HepG2 (cell line): ENCODE measurements at regions not wholly inside any gene's neighbourhood (a gene's known extent, or its start where the extent isn't known, plus 50 kb on each side); places are given as distances from the start of the nearest gene placed in this dataset.

ENCODE experiments used
- ATAC-seq: fragments of 200-7000 bp; cut with Tn5 transposase; 3 replicates; pipeline ENCODE4 v1.9.1; 2020; ENCODE audit warnings: mild to moderate bottlenecking, moderate library complexity
- BruUV-seq: library from RNA; stranded (reverse); fragments of 400-500 nt; replicated peaks from 2 replicates; lab custom pipeline; 2021; lab: Mats Ljungman, UMichigan
- CTCF ChIA-PET: fragments of 300-600 bp; formaldehyde crosslinking; extraction: SDS; loops from one replicate; lab custom pipeline; 2021; ENCODE audit warnings: low total read pairs, inconsistent platforms, low intra/inter-chr PET ratio; lab: Yijun Ruan, JAX
- POLR2A ChIA-PET: fragments of 350-600 bp; sonication (Branson Sonifier 250); formaldehyde crosslinking; loops from one replicate; lab custom pipeline; 2020; ENCODE audit warnings: antibody characterized with exemption, inconsistent platforms; lab: Yijun Ruan, JAX
- DNase-seq: peaks from one replicate; pipeline ENCODE4 v3.0.0-alpha.2; 2015; ENCODE audit warnings: low spot score
- FAIRE-seq: peaks from 3 replicates; lab custom pipeline; 2011; peaks lifted over from hg19 to GRCh38; lab: Jason Lieb, UNC
- H2AFZ ChIP-seq: one replicate; pipeline ENCODE4 v1.6.1; 2011; ENCODE audit warnings: low read length, inconsistent platforms
- H3K27ac ChIP-seq: fragments of 300-600 bp; 3 replicates; pipeline ENCODE4 v1.8.0; 2011; ENCODE audit warnings: mixed run types, mild to moderate bottlenecking, mixed read lengths, low read length, inconsistent platforms; ENCODE audit not compliant: insufficient read depth; ENCODE audit errors: extremely low read length
- H3K27me3 ChIP-seq, 2 experiments: fragments of 200-600 bp in 1 of 2; 2 replicates in 1 of 2; 3 replicates in 1 of 2; pipeline versions ENCODE4 v1.6.0 to v1.8.0; 2011; ENCODE audit warnings: low read length in 2 of 2, mild to moderate bottlenecking in 2 of 2, moderate library complexity in 2 of 2, inconsistent platforms in 1 of 2; ENCODE audit not compliant: insufficient read depth in 2 of 2, control insufficient read depth in 1 of 2
- H3K36me3 ChIP-seq, 2 experiments: fragments of 200-600 bp in 1 of 2; replicated peaks in 1 of 2; 2 replicates in 1 of 2; 3 replicates in 1 of 2; pipeline versions ENCODE4 v1.5.1 to v1.8.0; 2011; ENCODE audit warnings: low read length in 2 of 2, inconsistent platforms in 1 of 2; ENCODE audit not compliant: insufficient read depth in 2 of 2, control insufficient read depth in 1 of 2
- H3K4me1 ChIP-seq: 2 replicates; pipeline ENCODE4 v1.5.1; 2012; ENCODE audit warnings: low read length, inconsistent platforms; ENCODE audit not compliant: insufficient read depth
- H3K4me2 ChIP-seq: 2 replicates; pipeline ENCODE4 v1.6.0; 2011; ENCODE audit warnings: low read depth, low read length, inconsistent platforms
- H3K4me3 ChIP-seq, 3 experiments: fragments of 200-600 bp in 1 of 3; sonication (generic), shearing (Covaris generic) in 1 of 3; replicated peaks in 1 of 3; 2 replicates each; pipeline ENCODE4 v1.5.1; 2011 to 2016; ENCODE audit warnings: low read length in 3 of 3, inconsistent platforms in 2 of 3, low read depth in 2 of 3, mild to moderate bottlenecking in 2 of 3, control low read depth in 1 of 3, mixed read lengths in 1 of 3; ENCODE audit not compliant: insufficient read depth in 1 of 3
- H3K79me2 ChIP-seq: one replicate; pipeline ENCODE4 v1.6.1; 2011; ENCODE audit warnings: low read length, inconsistent platforms; ENCODE audit not compliant: insufficient read depth
- H3K9ac ChIP-seq: 2 replicates; pipeline ENCODE4 v1.6.0; 2011; ENCODE audit warnings: mild to moderate bottlenecking, low read depth, low read length, inconsistent platforms; ENCODE audit not compliant: insufficient read depth
- H3K9me3 ChIP-seq: 2 replicates; pipeline ENCODE4 v1.5.1; 2012; ENCODE audit warnings: mild to moderate bottlenecking, low read length
- H4K20me1 ChIP-seq: 2 replicates; pipeline ENCODE4 v1.6.0; 2011; ENCODE audit warnings: inconsistent platforms, mild to moderate bottlenecking, low read length, moderate library complexity; ENCODE audit not compliant: insufficient read depth
- FOXO4 ChIP-seq: sonication (generic); formaldehyde crosslinking; conservative IDR thresholded peaks from 2 replicates; pipeline ENCODE4 v1.8.1; 2023; ENCODE audit warnings: missing genetic modification reagents
- KDM2A ChIP-seq: sonication (generic); formaldehyde crosslinking; IDR thresholded peaks from 2 replicates; pipeline ENCODE4 v1.4.0; 2020; ENCODE audit warnings: low read depth, missing genetic modification reagents, borderline replicate concordance
- ONECUT2 ChIP-seq: sonication (generic); formaldehyde crosslinking; IDR thresholded peaks from 2 replicates; pipeline ENCODE4 v1.4.0; 2020; ENCODE audit warnings: missing genetic modification reagents
- PLRG1 ChIP-seq: fragments of 450-650 bp; conservative IDR thresholded peaks from 2 replicates; pipeline ENCODE4 v1.6.1; 2016
- SAFB2 ChIP-seq: sonication (generic); formaldehyde crosslinking; IDR thresholded peaks from 2 replicates; pipeline ENCODE4 v1.5.1; 2020; ENCODE audit warnings: missing genetic modification reagents, low read depth, mild to moderate bottlenecking, borderline replicate concordance
- SMAD1 ChIP-seq: sonication (generic); formaldehyde crosslinking; IDR thresholded peaks from 2 replicates; pipeline ENCODE4 v1.4.0; 2020; ENCODE audit warnings: missing genetic modification reagents, low read depth, mild to moderate bottlenecking, borderline replicate concordance
- SMAD3 ChIP-seq: sonication (generic); formaldehyde crosslinking; IDR thresholded peaks from 2 replicates; pipeline ENCODE4 v1.4.0; 2020; ENCODE audit warnings: missing genetic modification reagents
- TARDBP ChIP-seq: sonication (generic); formaldehyde crosslinking; IDR thresholded peaks from 2 replicates; pipeline ENCODE4 v1.8.0; 2022; ENCODE audit warnings: mild to moderate bottlenecking, missing genetic modification reagents
- ZNF263 ChIP-seq: sonication (generic); formaldehyde crosslinking; IDR thresholded peaks from 2 replicates; pipeline ENCODE4 v1.4.0; 2020; ENCODE audit warnings: missing genetic modification reagents
- ZNF512 ChIP-seq: sonication (generic); formaldehyde crosslinking; IDR thresholded peaks from 2 replicates; pipeline ENCODE4 v1.4.0; 2020; ENCODE audit warnings: mild to moderate bottlenecking, missing genetic modification reagents
- ZNF569 ChIP-seq: sonication (generic); formaldehyde crosslinking; IDR thresholded peaks from 2 replicates; pipeline ENCODE4 v1.5.0; 2020; ENCODE audit warnings: mild to moderate bottlenecking, missing genetic modification reagents, moderate library complexity, borderline replicate concordance
- ZNF589 ChIP-seq: sonication (generic); formaldehyde crosslinking; conservative IDR thresholded peaks from 2 replicates; pipeline ENCODE4 v1.8.0; 2022; ENCODE audit warnings: mild to moderate bottlenecking, moderate library complexity, missing genetic modification reagents
- ZNF720 ChIP-seq: sonication (generic); formaldehyde crosslinking; IDR thresholded peaks from 2 replicates; pipeline ENCODE4 v1.4.0; 2020; ENCODE audit warnings: missing genetic modification reagents
- ZNF724P ChIP-seq: sonication (generic); formaldehyde crosslinking; IDR thresholded peaks from 2 replicates; pipeline ENCODE4 v1.8.0; 2022; ENCODE audit warnings: missing genetic modification reagents, borderline replicate concordance
- ZNF737 ChIP-seq: sonication (generic); formaldehyde crosslinking; IDR thresholded peaks from 2 replicates; pipeline ENCODE4 v1.5.0; 2020; ENCODE audit warnings: missing genetic modification reagents, mild to moderate bottlenecking, borderline replicate concordance
- WGBS: methylation state at CpG from one replicate; pipeline ENCODE4 v1.1.6; 2017; ENCODE audit warnings: low lambda C conversion rate; 5-methylcytosine and 5-hydroxymethylcytosine counted together
- in situ Hi-C: cut with HindIII; loops from 2 replicates; pipeline ENCODE4 v1.10.0; 2017; ENCODE audit warnings: low pct_unique_long_range_greater_than_20kb; ENCODE audit not compliant: extremely low pct_ligation_motif_present
- intact Hi-C: fragments of 100-400 bp; cut with micrococcal nuclease; formaldehyde crosslinking; loops from one replicate; pipeline ENCODE4 v1.10.0; 2022; ENCODE audit not compliant: unreplicated experiment

- POLR2A ChIA-PET = no interaction called here
- Histone ChIP-seq H3K27me3 (peaks cover 0 to 3% of the 10 kb centered on the region in 2 experiments; a peak in 2 of 5 replicates), H3K79me2 (no peaks in the 10 kb centered on the region), H3K36me3 (no peaks in the 10 kb centered on the region), H4K20me1 (no peaks in the 10 kb centered on the region), H3K9ac (no peak overlapping the region), H3K4me3 (no peak overlapping the region), H3K9me3 (no peaks in the 10 kb centered on the region), H2AFZ (no peak overlapping the region), H3K4me2 (no peak overlapping the region), H3K4me1 (no peaks in the 10 kb centered on the region), H3K27ac (no peak overlapping the region)
- in situ Hi-C loops (no loop called here), intact Hi-C loops (no loop called here)
- WGBS = 40% methylated on average over 10 of the region's 10 CpGs
- FAIRE-seq (no peak), ATAC-seq (no peak), DNase-seq (no peak)
- BruUV-seq = no TSS peak
- TF ChIP-seq TARDBP (CRISPR knock-in tag) (no peak), SMAD1 (CRISPR knock-in tag) (no peak), ZNF720 (CRISPR knock-in tag) (no peak)
- CTCF ChIA-PET = no interaction called here
Observed at GRCh38 chr13:29964181-29964845, 113.9 kb upstream of the UBL3 start.

GRCh38 chr13:29963089-29963488 is 112.7 kb upstream of the UBL3 start:
- ChIA-PET CTCF (no interaction called here), POLR2A (no interaction called here)
- Histone ChIP-seq H2AFZ (no peak overlapping the region), H3K27me3 (peaks cover 0 to 4% of the 10 kb centered on the region in 2 experiments; a peak in 2 of 5 replicates), H3K4me2 (no peak overlapping the region), H3K27ac (no peak overlapping the region), H3K79me2 (no peaks in the 10 kb centered on the region), H3K9me3 (no peaks in the 10 kb centered on the region), H3K4me3 (no peak overlapping the region), H3K4me1 (no peaks in the 10 kb centered on the region), H3K9ac (no peak overlapping the region), H3K36me3 (no peaks in the 10 kb centered on the region), H4K20me1 (no peaks in the 10 kb centered on the region)
- intact Hi-C loops = no loop called here
- WGBS = 3% methylated on average over 3 of the region's 3 CpGs
- ATAC-seq = no peak
- in situ Hi-C loops = no loop called here
- no peak for DNase-seq
- FAIRE-seq = no peak
- no TSS peak for BruUV-seq
- TF ChIP-seq SMAD3 (CRISPR knock-in tag) = no peak
- no peak for TF ChIP-seq FOXO4 (CRISPR knock-in tag)
- no peak for TF ChIP-seq ONECUT2 (CRISPR knock-in tag)
- no peak for TF ChIP-seq ZNF737 (CRISPR knock-in tag)
- TF ChIP-seq ZNF724P (CRISPR knock-in tag) = no peak
- no peak for TF ChIP-seq ZNF569
- TF ChIP-seq KDM2A (CRISPR knock-in tag) = no peak
- TF ChIP-seq PLRG1 = no peak
- TF ChIP-seq ZNF589 = no peak
- no peak for TF ChIP-seq ZNF512 (CRISPR knock-in tag)
- TF ChIP-seq ZNF263 = no peak
- TF ChIP-seq SAFB2 (CRISPR knock-in tag) = no peak
